Kidney (tissue), 13 donors: ENCODE measurements at regions not wholly inside any gene's neighbourhood (a gene's known extent, or its start where the extent isn't known, plus 50 kb on each side); places are given as distances from the start of the nearest gene placed in this dataset.

Experiments
- DNase-seq, 5 donors: peaks; one replicate each; pipeline ENCODE4 v3.0.0-alpha.2; 2013 to 2020
- FAIRE-seq: peaks from 2 replicates; lab custom pipeline; 2012; peaks lifted over from hg19 to GRCh38; lab: Jason Lieb, UNC
- H3K27ac ChIP-seq, 2 donors: one replicate each; pipeline ENCODE4 v1.7.0; 2013; ENCODE audit warnings: low read depth in 2 of 2, low read length in 2 of 2, inconsistent platforms in 1 of 2
- H3K27me3 ChIP-seq: one replicate; pipeline ENCODE4 v1.7.1; 2013; ENCODE audit warnings: low read length, inconsistent platforms; ENCODE audit not compliant: control insufficient read depth, insufficient read depth
- H3K36me3 ChIP-seq, 3 donors: one replicate each; pipeline versions ENCODE4 v1.7.0 to v1.7.1; 2013; ENCODE audit warnings: low read length in 3 of 3, control low read depth in 1 of 3, inconsistent platforms in 1 of 3; ENCODE audit not compliant: insufficient read depth in 3 of 3, control insufficient read depth in 2 of 3
- H3K4me1 ChIP-seq, 3 donors: one replicate each; pipeline versions ENCODE4 v1.7.0 to v1.7.1; 2013; ENCODE audit warnings: low read length in 3 of 3, inconsistent platforms in 1 of 3, low read depth in 1 of 3; ENCODE audit not compliant: control insufficient read depth in 2 of 3, insufficient read depth in 2 of 3
- H3K4me3 ChIP-seq, 3 donors: one replicate each; pipeline versions ENCODE4 v1.7.0 to v1.8.1; 2013; ENCODE audit warnings: low read length in 3 of 3, control low read depth in 1 of 3, inconsistent platforms in 1 of 3
- H3K9ac ChIP-seq, 3 donors: one replicate each; pipeline versions ENCODE4 v1.7.0 to v1.7.1; 2013; ENCODE audit warnings: low read length in 3 of 3, control low read depth in 1 of 3, inconsistent platforms in 1 of 3
- H3K9me3 ChIP-seq, 3 donors: one replicate each; pipeline versions ENCODE4 v1.7.0 to v1.7.1; 2013; ENCODE audit warnings: low read length in 3 of 3, control low read depth in 1 of 3, inconsistent platforms in 1 of 3; ENCODE audit not compliant: control insufficient read depth in 2 of 3, insufficient read depth in 1 of 3
- CTCF ChIP-seq: IDR thresholded peaks from 3 replicates; pipeline ENCODE4 v1.5.1; 2012; ENCODE audit warnings: mild to moderate bottlenecking, moderate library complexity, borderline replicate concordance; ENCODE audit not compliant: insufficient read depth; ENCODE audit errors: extremely low read depth
- intact Hi-C: fragments of 100-400 bp; cut with DNase I; formaldehyde crosslinking; loops from one replicate; pipeline ENCODE4 v1.11.1; 2022
- donor health status: control.
- donor health status: control.
- donor health status: control.
- donor health status: control.
- donor health status: control.
- donor health status: DM: yes; HTN: yes; CAD: no.
- donor health status: Normal renal cell carcinoma (clear cell type).

- no peak overlapping the region for H3K9ac ChIP-seq
- no peaks in the 10 kb centered on the region for H3K9me3 ChIP-seq
- FAIRE-seq (no peak), DNase-seq (no peak)
- intact Hi-C loops, result no loop called here
- no peak overlapping the region for H3K27ac ChIP-seq
- no peak overlapping the region for H3K4me3 ChIP-seq
- no peaks in the 10 kb centered on the region for H3K4me1 ChIP-seq
- no peak for TF ChIP-seq CTCF
- H3K27me3 ChIP-seq, result no peaks in the 10 kb centered on the region
- H3K36me3 ChIP-seq, result no peaks in the 10 kb centered on the region
These were observed 955.3 kb downstream of the EPHA3 start for GRCh38 chr3:90062631-90063200.

GRCh38 chr3:90068783-90069182 lies 961.4 kb downstream of the EPHA3 start:
- TF ChIP-seq CTCF, result no peak
- Histone ChIP-seq H3K9me3 (no peaks in the 10 kb centered on the region), H3K4me3 (no peak overlapping the region), H3K4me1 (no peaks in the 10 kb centered on the region), H3K27me3 (no peaks in the 10 kb centered on the region), H3K27ac (no peak overlapping the region), H3K9ac (no peak overlapping the region), H3K36me3 (no peaks in the 10 kb centered on the region)
- FAIRE-seq (no peak), DNase-seq (no peak)
- intact Hi-C loops, result no loop called here

GRCh38 chr3:90069748-90070147 lies 962.3 kb downstream of the EPHA3 start:
- no peak for TF ChIP-seq CTCF
- no peak for FAIRE-seq

DNA sequence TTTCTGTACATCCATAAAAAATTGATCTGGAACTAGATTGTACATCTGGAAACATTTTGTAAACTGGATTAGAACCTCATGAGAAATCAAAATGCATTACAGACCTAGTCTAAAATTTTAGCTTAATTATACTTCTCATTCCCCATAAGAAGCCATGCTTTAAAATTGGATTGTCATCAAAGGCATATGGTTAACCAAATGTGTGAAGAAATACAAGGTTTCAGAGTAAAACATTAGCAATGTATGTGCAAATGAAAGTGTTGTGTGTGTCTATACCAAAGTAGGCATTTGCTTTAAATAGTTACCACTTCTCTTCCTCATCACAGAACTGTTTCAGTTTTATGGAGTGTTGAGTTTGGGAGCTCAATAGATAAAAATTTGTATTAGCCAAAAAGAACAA lies 968.7 kb downstream of the EPHA3 start:
- no peak overlapping the region for H3K9ac ChIP-seq
- H3K4me3 ChIP-seq, result no peak overlapping the region
- DNase-seq (no peak), FAIRE-seq (no peak)
- H3K4me1 ChIP-seq, result no peaks in the 10 kb centered on the region
- no peak overlapping the region for H3K27ac ChIP-seq
- no peaks in the 10 kb centered on the region for H3K27me3 ChIP-seq
- intact Hi-C loops, result no loop called here
- TF ChIP-seq CTCF, result no peak
- no peaks in the 10 kb centered on the region for H3K9me3 ChIP-seq
- H3K36me3 ChIP-seq, result no peaks in the 10 kb centered on the region

More at GRCh38 chr3:90069748-90070147, 962.3 kb downstream of the EPHA3 start:
- no peak overlapping the region for H3K9ac ChIP-seq
- no peak overlapping the region for H3K4me3 ChIP-seq
- no peaks in the 10 kb centered on the region for H3K36me3 ChIP-seq
- intact Hi-C loops, result no loop called here
- H3K27me3 ChIP-seq, result no peaks in the 10 kb centered on the region
- DNase-seq, result no peak
- no peaks in the 10 kb centered on the region for H3K4me1 ChIP-seq
- no peaks in the 10 kb centered on the region for H3K9me3 ChIP-seq
- no peak overlapping the region for H3K27ac ChIP-seq
